NCI-H1092 treated with DMSO at 0.1 percent for 48 hours (cell line): ENCODE measurements at regions not wholly inside any gene's neighbourhood (a gene's known extent, or its start where the extent isn't known, plus 50 kb on each side); places are given as distances from the start of the nearest gene placed in this dataset.

Source experiments
- DNase-seq: peaks from one replicate; lab custom pipeline; 2025; lab: John Stamatoyannopoulos, UW

DNA sequence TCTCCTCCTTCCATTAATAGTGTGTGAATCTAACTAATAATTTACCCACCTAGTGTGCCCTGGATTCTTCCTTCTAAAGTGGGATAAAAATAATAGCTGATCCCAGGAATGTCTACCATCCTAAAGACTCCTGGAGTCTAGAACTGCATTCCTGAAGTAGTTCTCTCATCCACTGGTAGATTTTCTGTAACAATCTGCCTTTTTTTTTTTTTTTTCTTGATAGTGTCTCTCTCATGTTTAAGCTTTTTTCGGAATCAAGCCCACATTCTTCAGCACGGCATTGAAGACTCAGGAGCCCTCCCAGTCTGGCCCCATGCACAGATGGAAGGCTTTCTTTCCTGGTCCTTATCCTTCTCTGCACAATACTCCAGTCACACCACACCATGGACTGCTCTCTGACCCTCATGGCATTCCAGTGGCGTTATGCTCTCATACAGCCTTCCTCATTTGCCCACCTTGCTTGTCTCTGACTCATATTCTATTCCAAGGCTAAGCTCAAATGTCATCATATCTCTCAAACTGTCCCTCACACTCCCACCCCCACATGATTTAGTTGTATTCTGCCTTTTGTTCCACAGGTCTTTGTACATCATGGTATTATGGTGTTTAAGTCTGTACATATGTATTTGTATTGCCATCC, 68.7 kb upstream of the FRY start:
- DNase-seq, result no peak

- no peak for DNase-seq
Measured at GRCh38 chr13:31963631-31964030, 67.9 kb upstream of the FRY start.

GRCh38 chr13:31964168-31964567, 67.4 kb upstream of the FRY start:
- DNase-seq, result no peak

DNA sequence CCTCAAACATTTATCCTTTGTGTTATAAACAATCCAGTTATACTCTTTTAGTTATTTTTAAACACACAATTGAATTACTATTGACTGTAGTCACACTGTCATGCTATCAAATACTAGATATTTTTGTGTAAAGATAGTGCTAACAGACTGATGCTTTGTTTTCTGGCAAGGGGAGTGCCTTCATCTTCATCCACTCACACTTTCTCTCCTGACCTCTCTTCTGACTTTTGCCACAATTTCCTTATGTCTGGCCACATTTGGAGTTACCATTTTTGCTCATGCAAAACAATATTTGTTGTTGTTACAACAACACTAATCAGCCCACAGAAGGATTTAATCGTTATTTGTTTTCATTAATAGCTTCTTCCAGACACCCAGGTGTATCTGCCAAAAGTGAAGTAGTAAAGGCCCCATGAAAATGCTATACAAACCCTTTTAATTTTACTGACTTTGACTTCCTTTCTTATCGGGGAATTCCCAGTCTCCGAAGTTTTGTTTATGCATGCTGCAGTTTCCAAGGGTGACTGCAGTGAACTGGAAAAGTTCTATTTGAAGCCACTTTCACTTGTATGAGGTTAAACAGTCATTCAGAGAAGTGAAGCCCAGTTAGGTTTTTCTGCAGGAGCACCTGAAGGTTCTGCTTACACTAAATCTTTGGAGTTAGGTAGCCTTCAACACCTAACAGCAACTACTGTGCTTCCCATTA, 66.1 kb upstream of the FRY start:
- DNase-seq, result no peak

DNA sequence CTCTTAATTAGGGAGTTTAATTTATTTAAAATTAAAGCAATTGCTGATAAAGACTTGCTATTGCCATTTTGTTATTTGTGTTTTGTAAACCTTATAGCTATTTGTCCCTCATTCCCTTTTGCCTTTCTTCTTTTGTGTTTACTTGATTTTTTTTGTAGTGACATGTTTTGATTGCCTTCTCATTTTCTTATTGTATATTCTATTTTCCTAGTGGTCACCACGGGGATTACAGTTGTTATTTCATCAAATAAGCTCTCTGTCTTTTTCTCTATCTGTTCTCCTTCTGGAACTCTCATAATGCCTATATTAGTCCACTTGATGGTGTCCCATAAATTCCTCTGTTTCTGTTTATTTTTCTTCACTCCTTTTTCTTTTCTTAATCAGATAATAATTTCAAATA, 64.4 kb upstream of the FRY start:
- DNase-seq, result no peak

GRCh38 chr13:31968473-31968872, 63.1 kb upstream of the FRY start:
- no peak for DNase-seq

GRCh38 chr13:31970231-31970930, 61.2 kb upstream of the FRY start:
- DNase-seq, result no peak

DNA sequence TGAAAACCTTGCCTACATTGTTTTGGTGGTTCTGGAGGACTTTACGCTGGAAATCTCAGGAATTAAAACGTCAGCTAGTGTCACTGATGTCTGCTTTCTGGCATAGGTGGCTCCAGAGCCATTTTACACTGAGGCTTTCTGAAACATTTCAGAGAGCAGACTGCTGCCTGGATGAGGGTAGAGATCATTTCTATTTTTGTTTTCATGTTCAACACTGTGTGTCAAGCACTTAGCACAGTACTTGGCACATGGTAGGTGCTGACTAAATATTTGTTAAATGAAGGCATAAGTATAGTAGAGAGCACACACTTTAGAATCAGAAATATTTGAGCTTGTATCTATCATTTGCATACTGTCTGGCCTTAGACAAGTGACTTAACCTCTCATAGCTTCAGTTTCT, 59.1 kb upstream of the FRY start:
- DNase-seq, result no peak

DNA sequence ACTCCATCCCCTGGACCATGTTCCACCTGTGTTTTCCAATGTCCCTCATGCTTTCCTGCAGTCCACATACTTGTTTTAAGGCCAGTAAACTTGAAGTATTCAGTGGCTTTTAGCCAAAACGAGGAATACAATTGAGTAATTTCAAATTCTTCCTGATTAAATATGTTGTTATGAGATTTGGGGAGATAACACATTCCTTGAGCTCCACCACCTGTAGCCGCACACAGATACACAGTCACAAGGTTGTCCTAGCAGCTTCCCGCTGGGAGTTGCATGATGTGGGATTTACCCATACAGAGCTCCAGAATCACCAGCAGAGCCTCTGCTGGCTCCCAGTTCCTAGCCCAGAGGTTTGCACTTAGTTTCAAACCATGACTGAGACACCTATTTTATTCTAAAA, 53.6 kb upstream of the FRY start:
- DNase-seq, result no peak

GRCh38 chr13:31980830-31981229, 50.7 kb upstream of the FRY start:
- no peak for DNase-seq
